Neuronal stem cell (in vitro differentiated cells): ENCODE measurements at regions not wholly inside any gene's neighbourhood (a gene's known extent, or its start where the extent isn't known, plus 50 kb on each side); places are given as distances from the start of the nearest gene placed in this dataset.

Source experiments
- DNase-seq: peaks from one replicate; pipeline ENCODE4 v3.0.0-alpha.2; 2013; ENCODE audit warnings: low spot score
- H2AFZ ChIP-seq: one replicate; pipeline ENCODE4 v1.6.1; 2013; ENCODE audit warnings: mild to moderate bottlenecking, low read length, inconsistent platforms
- H2AK5ac ChIP-seq: 2 replicates; pipeline ENCODE4 v1.6.1; 2013; ENCODE audit warnings: low read depth, mild to moderate bottlenecking, inconsistent platforms, low read length, moderate library complexity, mixed read lengths
- H2BK120ac ChIP-seq: 2 replicates; pipeline ENCODE4 v1.6.1; 2013; ENCODE audit warnings: low read depth, mild to moderate bottlenecking, inconsistent platforms, low read length, moderate library complexity, mixed read lengths
- H2BK12ac ChIP-seq: one replicate; pipeline ENCODE4 v1.6.1; 2013; ENCODE audit warnings: low read length, inconsistent platforms
- H2BK15ac ChIP-seq: 2 replicates; pipeline ENCODE4 v1.6.1; 2013; ENCODE audit warnings: mild to moderate bottlenecking, low read length, inconsistent platforms, mixed read lengths
- H2BK5ac ChIP-seq: one replicate; pipeline ENCODE4 v1.6.1; 2013; ENCODE audit warnings: inconsistent platforms, mild to moderate bottlenecking, low read length, moderate library complexity
- H3K14ac ChIP-seq: one replicate; pipeline ENCODE4 v1.6.1; 2013; ENCODE audit warnings: low read length, inconsistent platforms
- H3K18ac ChIP-seq: 2 replicates; pipeline ENCODE4 v1.6.1; 2013; ENCODE audit warnings: low read length, inconsistent platforms
- H3K23ac ChIP-seq: 2 replicates; pipeline ENCODE4 v1.6.1; 2013; ENCODE audit warnings: low read depth, mild to moderate bottlenecking, mixed read lengths, low read length, inconsistent platforms; ENCODE audit not compliant: poor library complexity
- H3K27ac ChIP-seq: replicated peaks from 3 replicates; pipeline ENCODE4 v1.5.1; 2013; ENCODE audit warnings: low read length, inconsistent platforms
- H3K27me3 ChIP-seq, 3 experiments: 2 replicates each; pipeline ENCODE4 v1.6.1; 2013; ENCODE audit warnings: low read length in 3 of 3, mild to moderate bottlenecking in 2 of 3, inconsistent platforms in 1 of 3, low read depth in 1 of 3, mixed read lengths in 1 of 3, moderate library complexity in 1 of 3; ENCODE audit not compliant: control insufficient read depth in 3 of 3, insufficient read depth in 3 of 3
- H3K36me3 ChIP-seq, 2 donors: replicated peaks in 1 of 2; 2 replicates each; pipeline ENCODE4 v1.6.1; 2013; ENCODE audit warnings: low read length in 2 of 2; ENCODE audit not compliant: control insufficient read depth in 2 of 2, insufficient read depth in 2 of 2
- H3K4ac ChIP-seq: 2 replicates; pipeline ENCODE4 v1.6.1; 2013; ENCODE audit warnings: inconsistent platforms, mild to moderate bottlenecking, low read length, moderate library complexity
- H3K4me1 ChIP-seq, 2 donors: 1 replicate in 1 of 2; 2 replicates in 1 of 2; pipeline ENCODE4 v1.6.1; 2013; ENCODE audit warnings: low read length in 2 of 2, low read depth in 1 of 2; ENCODE audit not compliant: control insufficient read depth in 2 of 2, insufficient read depth in 1 of 2
- H3K4me2 ChIP-seq: one replicate; pipeline ENCODE4 v1.6.1; 2013; ENCODE audit warnings: mild to moderate bottlenecking, low read length, inconsistent platforms; ENCODE audit not compliant: insufficient read depth, poor library complexity, severe bottlenecking
- H3K4me3 ChIP-seq, 2 donors: 2 replicates each; pipeline ENCODE4 v1.5.1; 2013; ENCODE audit warnings: low read length in 2 of 2, mild to moderate bottlenecking in 2 of 2, inconsistent platforms in 1 of 2, moderate library complexity in 1 of 2
- H3K79me1 ChIP-seq: one replicate; pipeline ENCODE4 v1.6.1; 2013; ENCODE audit warnings: low read depth, mild to moderate bottlenecking, inconsistent platforms, low read length, moderate library complexity
- H3K9ac ChIP-seq: one replicate; pipeline ENCODE4 v1.6.1; 2013; ENCODE audit warnings: mild to moderate bottlenecking, low read depth, low read length, inconsistent platforms; ENCODE audit not compliant: poor library complexity
- H3K9me3 ChIP-seq, 2 donors: replicated peaks in 1 of 2; 2 replicates each; pipeline versions ENCODE3 to v1.6.1; 2013; ENCODE audit warnings: low read length in 2 of 2, mild to moderate bottlenecking in 2 of 2, inconsistent platforms in 1 of 2, low read depth in 1 of 2, mixed read lengths in 1 of 2, moderate library complexity in 1 of 2; ENCODE audit not compliant: control insufficient read depth in 2 of 2, insufficient read depth in 1 of 2
- H4K8ac ChIP-seq: one replicate; pipeline ENCODE4 v1.6.1; 2013; ENCODE audit warnings: low read depth, mild to moderate bottlenecking, inconsistent platforms, low read length, moderate library complexity
- H4K91ac ChIP-seq: one replicate; pipeline ENCODE4 v1.6.1; 2013; ENCODE audit warnings: low read length, low read depth, mild to moderate bottlenecking, inconsistent platforms; ENCODE audit not compliant: poor library complexity
- WGBS, 2 donors: extraction: QIAGEN DNeasy Blood & Tissue Kit; methylation state at CpG; one replicate each; pipeline ENCODE4 v1.1.7; 2013; ENCODE audit warnings: missing lambda C conversion rate in 2 of 2, mixed read lengths in 1 of 2; ENCODE audit not compliant: insufficient read length in 2 of 2, insufficient replicate concordance in 1 of 2; ENCODE audit errors: extremely low coverage in 2 of 2; 5-methylcytosine and 5-hydroxymethylcytosine counted together

GRCh38 chr5:3963652-3964051 is 368.0 kb downstream of the IRX1 start:
- H3K9me3 ChIP-seq = peaks cover 0 to 2% of the 10 kb centered on the region in 2 donors
- H3K4ac ChIP-seq = no peak overlapping the region
- H3K4me2 ChIP-seq = no peak overlapping the region
- no peaks in the 10 kb centered on the region for H3K79me1 ChIP-seq
- H4K8ac ChIP-seq = no peak overlapping the region
- H2AK5ac ChIP-seq = no peak overlapping the region
- no peaks in the 10 kb centered on the region for H3K36me3 ChIP-seq
- no peak overlapping the region for H3K4me3 ChIP-seq
- no peak overlapping the region for H2BK120ac ChIP-seq
- H4K91ac ChIP-seq = no peak overlapping the region
- H3K18ac ChIP-seq = no peak overlapping the region
- DNase-seq = no peak
- no peaks in the 10 kb centered on the region for H3K4me1 ChIP-seq
- H2BK15ac ChIP-seq = no peak overlapping the region
- H3K14ac ChIP-seq = no peak overlapping the region
- no peak overlapping the region for H3K23ac ChIP-seq
- H3K27ac ChIP-seq = no peak overlapping the region
- no peak overlapping the region for H3K9ac ChIP-seq
- no peak overlapping the region for H2BK5ac ChIP-seq
- H2BK12ac ChIP-seq = no peak overlapping the region
- H3K27me3 ChIP-seq = no peaks in the 10 kb centered on the region
- no CpG with 5 or more reads among the region's 1 CpG for WGBS, 2 donors
- H2AFZ ChIP-seq = no peak overlapping the region

- no peak overlapping the region for H3K18ac ChIP-seq
- no peak overlapping the region for H2BK5ac ChIP-seq
- H4K8ac ChIP-seq = no peak overlapping the region
- H3K9me3 ChIP-seq = peaks cover 0 to 4% of the 10 kb centered on the region in 2 donors
- H3K27me3 ChIP-seq = no peaks in the 10 kb centered on the region
- H2AFZ ChIP-seq = no peak overlapping the region
- peaks cover 6 to 14% of the 10 kb centered on the region in 2 donors for H3K4me1 ChIP-seq
- H2BK120ac ChIP-seq = no peak overlapping the region
- H3K9ac ChIP-seq = no peak overlapping the region
- H3K36me3 ChIP-seq = no peaks in the 10 kb centered on the region
- H3K23ac ChIP-seq = no peak overlapping the region
- no peak overlapping the region for H2BK12ac ChIP-seq
- no peak overlapping the region for H3K14ac ChIP-seq
- no peak for DNase-seq
- H3K27ac ChIP-seq = no peak overlapping the region
- WGBS, 2 donors = no CpG with 5 or more reads among the region's 6 CpGs
- H2AK5ac ChIP-seq = no peak overlapping the region
- no peak overlapping the region for H3K4me2 ChIP-seq
- H3K4me3 ChIP-seq = no peak overlapping the region
- no peak overlapping the region for H3K4ac ChIP-seq
- no peak overlapping the region for H4K91ac ChIP-seq
- no peak overlapping the region for H2BK15ac ChIP-seq
- H3K79me1 ChIP-seq = no peaks in the 10 kb centered on the region
These were observed 384.5 kb downstream of the IRX1 start for GRCh38 chr5:3980156-3980555.

- H3K27me3 ChIP-seq = no peaks in the 10 kb centered on the region
- H3K18ac ChIP-seq = no peak overlapping the region
- H2BK15ac ChIP-seq = no peak overlapping the region
- H3K4me3 ChIP-seq = no peak overlapping the region
- H2AK5ac ChIP-seq = no peak overlapping the region
- DNase-seq = no peak
- no peak overlapping the region for H3K9ac ChIP-seq
- H3K4me2 ChIP-seq = no peak overlapping the region
- no peak overlapping the region for H3K4ac ChIP-seq
- H4K91ac ChIP-seq = no peak overlapping the region
- no peaks in the 10 kb centered on the region for H3K36me3 ChIP-seq
- H2BK5ac ChIP-seq = no peak overlapping the region
- H3K79me1 ChIP-seq = no peaks in the 10 kb centered on the region
- no peak overlapping the region for H2BK120ac ChIP-seq
- no peak overlapping the region for H3K14ac ChIP-seq
- H4K8ac ChIP-seq = no peak overlapping the region
- H3K9me3 ChIP-seq = peaks cover 0 to 10% of the 10 kb centered on the region in 2 donors
- WGBS, 2 donors = no CpG with 5 or more reads among the region's 4 CpGs
- H2AFZ ChIP-seq = no peak overlapping the region
- H2BK12ac ChIP-seq = no peak overlapping the region
- peaks cover 6 to 13% of the 10 kb centered on the region in 2 donors for H3K4me1 ChIP-seq
- no peak overlapping the region for H3K27ac ChIP-seq
- H3K23ac ChIP-seq = no peak overlapping the region
These were observed 392.2 kb downstream of the IRX1 start for GRCh38 chr5:3987867-3988266.

- Histone ChIP-seq H3K23ac (no peak overlapping the region), H3K27me3 (no peaks in the 10 kb centered on the region), H3K18ac (no peak overlapping the region), H2BK15ac (no peak overlapping the region), H2AK5ac (peak overlapping the region; percentile 25), H3K14ac (no peak overlapping the region), H3K36me3 (no peaks in the 10 kb centered on the region), H3K9ac (no peak overlapping the region), H2BK12ac (no peak overlapping the region), H3K4ac (no peak overlapping the region), H3K79me1 (no peaks in the 10 kb centered on the region), H4K91ac (no peak overlapping the region), H2BK120ac (no peak overlapping the region), H2BK5ac (no peak overlapping the region), H2AFZ (no peak overlapping the region), H3K4me2 (no peak overlapping the region), H3K4me1 (peaks cover 2 to 10% of the 10 kb centered on the region in 2 donors), H3K9me3 (peaks cover 4 to 10% of the 10 kb centered on the region in 2 donors), H3K27ac (no peak overlapping the region), H3K4me3 (no peak overlapping the region), H4K8ac (no peak overlapping the region)
- no CpG with 5 or more reads among the region's 14 CpGs for WGBS, 2 donors
- DNase-seq = no peak
These were observed 398.3 kb downstream of the IRX1 start for GRCh38 chr5:3993856-3994473.
